ENCODE measurements at regions not wholly inside any gene's neighbourhood (a gene's known extent, or its start where the extent isn't known, plus 50 kb on each side); places are given as distances from the start of the nearest gene placed in this dataset.

DNA sequence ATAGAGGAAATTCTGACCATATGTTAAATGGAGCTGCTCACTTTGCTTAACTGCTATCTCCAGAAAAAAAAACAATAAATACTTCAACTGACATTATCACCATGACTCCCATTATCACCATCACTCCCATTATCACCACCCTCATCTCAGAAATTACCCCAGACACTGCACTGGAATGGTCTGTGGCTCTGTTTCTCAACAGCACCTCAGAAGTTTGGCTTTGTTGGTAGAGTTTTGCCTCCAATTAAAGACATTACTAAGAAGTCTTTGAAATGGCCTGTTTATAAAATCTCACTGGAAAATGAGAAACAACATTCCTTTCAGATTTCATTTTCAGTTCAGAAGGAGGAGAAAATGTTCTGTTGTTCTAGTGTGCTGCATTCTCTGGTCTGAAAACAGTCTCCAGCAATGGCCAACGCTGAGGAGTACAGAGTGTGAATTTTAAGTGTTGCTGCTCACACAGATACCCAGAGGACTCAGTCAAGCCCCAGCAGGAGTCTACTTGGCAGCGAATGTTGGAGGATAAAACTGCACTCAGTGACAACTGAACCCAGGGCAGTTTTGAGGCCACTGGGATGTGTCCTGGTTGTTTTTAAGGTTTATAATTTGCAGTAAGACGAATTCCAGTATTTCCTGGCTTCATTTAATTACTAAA is 364.5 kb upstream of the CDH2 start:
- TF ChIP-seq, protein P1, sequence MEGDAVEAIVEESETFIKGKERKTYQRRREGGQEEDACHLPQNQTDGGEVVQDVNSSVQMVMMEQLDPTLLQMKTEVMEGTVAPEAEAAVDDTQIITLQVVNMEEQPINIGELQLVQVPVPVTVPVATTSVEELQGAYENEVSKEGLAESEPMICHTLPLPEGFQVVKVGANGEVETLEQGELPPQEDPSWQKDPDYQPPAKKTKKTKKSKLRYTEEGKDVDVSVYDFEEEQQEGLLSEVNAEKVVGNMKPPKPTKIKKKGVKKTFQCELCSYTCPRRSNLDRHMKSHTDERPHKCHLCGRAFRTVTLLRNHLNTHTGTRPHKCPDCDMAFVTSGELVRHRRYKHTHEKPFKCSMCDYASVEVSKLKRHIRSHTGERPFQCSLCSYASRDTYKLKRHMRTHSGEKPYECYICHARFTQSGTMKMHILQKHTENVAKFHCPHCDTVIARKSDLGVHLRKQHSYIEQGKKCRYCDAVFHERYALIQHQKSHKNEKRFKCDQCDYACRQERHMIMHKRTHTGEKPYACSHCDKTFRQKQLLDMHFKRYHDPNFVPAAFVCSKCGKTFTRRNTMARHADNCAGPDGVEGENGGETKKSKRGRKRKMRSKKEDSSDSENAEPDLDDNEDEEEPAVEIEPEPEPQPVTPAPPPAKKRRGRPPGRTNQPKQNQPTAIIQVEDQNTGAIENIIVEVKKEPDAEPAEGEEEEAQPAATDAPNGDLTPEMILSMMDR (IDR thresholded peaks at IDR 0.05; ENCODE audit: insufficient read depth, low read length), result no peak
- no peak overlapping the region for H3K4me3 ChIP-seq (ENCODE audit: low read depth, low read length)
- peak; percentile 2 for DNase-seq (ENCODE audit: low read depth)

DNA sequence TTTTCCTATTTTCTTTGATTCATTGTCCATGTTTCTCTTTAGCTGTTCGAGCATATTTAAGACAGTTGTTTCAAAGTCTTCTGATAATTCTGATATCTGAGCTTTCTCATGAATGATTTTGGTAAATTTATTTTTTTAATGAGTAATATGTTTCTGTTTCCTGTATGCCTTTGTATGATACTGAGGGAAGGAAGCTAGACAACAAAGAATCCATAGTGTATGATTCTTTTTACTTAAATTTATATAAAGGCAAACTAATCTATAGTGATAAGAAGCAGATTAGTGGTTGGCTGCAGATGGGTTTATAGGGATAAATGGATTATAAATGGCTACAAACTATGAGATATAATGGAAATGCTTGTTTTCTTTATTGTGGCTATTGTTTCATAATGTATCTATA is 352.7 kb upstream of the CDH2 start:
- DNase-seq (ENCODE audit: low read depth), result no peak
- TF ChIP-seq, protein P1 (IDR thresholded peaks at IDR 0.05; ENCODE audit: insufficient read depth, low read length), result no peak

DNA sequence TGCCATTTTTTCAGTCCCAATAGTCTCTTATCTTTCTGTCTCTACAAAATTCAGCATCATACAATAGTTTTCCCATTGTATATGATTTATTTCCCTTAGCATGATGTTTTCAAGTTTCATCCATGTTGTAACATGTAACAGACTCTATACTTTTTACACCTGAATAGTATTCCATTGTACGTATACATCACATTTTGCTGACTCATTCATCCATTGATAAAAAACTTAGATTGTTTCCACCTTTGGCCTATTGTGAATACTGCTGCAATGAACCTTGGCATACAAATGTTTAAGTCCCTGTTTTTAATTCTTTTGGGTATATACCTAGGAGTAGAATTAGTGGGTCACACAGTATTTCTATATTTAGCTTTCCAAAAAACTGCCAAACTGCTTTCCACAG is 349.3 kb upstream of the CDH2 start:
- no peak for DNase-seq (ENCODE audit: low read depth)
- H3K4me3 ChIP-seq (ENCODE audit: low read depth, low read length), result no peak overlapping the region
- TF ChIP-seq, protein P1 (IDR thresholded peaks at IDR 0.05; ENCODE audit: insufficient read depth, low read length), result no peak

More for the DNA sequence above, 352.7 kb upstream of the CDH2 start:
- H3K4me3 ChIP-seq (ENCODE audit: low read depth, low read length), result no peak overlapping the region

DNA sequence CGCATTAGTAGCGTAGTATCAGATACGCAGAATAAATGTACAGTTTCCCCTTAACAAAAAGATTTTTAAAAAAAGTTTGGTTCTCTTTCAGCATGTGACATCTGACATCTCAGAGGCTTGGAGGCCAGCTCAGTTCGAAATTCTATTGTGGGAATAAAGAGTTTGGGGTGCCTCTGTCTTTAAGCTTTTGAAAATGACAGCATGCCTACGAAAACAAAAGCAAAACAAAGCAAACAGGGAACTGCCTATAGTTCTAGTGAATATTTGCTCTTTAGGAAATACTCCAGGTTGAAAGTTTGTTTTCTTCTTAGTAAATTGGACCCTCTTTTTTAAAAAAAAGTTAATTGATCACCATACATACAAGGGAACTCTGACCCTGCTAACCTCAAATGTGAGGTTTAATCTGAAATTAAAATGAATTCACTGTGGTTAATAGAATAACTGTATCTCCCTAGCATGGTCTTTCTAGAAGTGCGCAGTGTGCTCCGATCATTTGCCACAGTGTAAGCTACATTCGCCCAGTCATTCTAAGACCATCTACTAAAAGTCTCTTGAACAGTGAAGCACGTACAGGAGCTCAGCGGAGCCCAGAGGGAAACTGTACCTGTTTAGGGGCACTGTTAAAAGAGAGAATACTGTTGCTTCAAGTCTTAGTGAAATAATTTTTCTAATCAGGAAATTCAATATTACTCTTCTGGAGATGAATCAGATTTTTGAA is 347.0 kb upstream of the CDH2 start:
- no peak overlapping the region for H3K4me3 ChIP-seq (ENCODE audit: low read depth, low read length)
- DNase-seq (ENCODE audit: low read depth), result no peak
- TF ChIP-seq, protein P1 (IDR thresholded peaks at IDR 0.05; ENCODE audit: insufficient read depth, low read length), result no peak

DNA sequence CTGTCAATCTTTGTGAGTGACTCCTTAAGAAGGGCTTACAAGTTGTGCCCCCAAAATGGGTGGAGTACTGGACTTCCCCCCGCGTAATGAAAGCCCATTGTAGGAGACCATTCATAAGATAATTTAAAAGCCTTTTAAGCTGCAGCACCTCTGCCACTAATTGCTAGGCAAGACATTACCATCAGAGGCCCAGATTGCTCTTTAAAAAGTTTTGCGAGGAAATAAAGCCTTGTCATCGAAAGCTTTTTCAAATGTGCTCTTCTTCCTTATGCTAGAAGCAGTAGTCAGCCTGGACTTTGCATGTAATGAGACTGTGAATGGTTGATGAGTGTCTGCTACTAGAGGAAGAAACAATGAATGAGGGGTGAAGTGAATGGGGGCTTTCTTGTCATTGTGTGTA is 345.3 kb upstream of the CDH2 start:
- TF ChIP-seq, protein P1 (IDR thresholded peaks at IDR 0.05; ENCODE audit: insufficient read depth, low read length), result no peak
- H3K4me3 ChIP-seq (ENCODE audit: low read depth, low read length), result no peak overlapping the region
- no peak for DNase-seq (ENCODE audit: low read depth)

DNA sequence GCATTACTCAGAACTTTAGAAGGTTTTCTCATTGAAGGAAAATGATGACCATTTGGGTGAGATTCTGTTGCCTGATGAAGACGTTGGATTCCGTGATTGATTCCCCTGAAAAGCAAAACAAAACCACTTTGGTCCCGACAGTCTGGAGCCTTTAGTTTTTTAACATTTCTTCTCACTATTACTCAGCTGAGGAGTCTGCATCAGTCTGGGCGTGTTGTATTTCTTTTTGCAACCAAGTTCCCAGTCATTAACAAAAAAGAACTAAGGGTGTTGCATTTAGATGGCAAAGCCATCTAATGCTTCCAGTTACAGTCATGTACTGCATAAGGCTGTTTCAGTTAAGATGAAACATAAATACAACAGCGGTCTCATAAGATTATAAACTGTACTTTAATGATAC is 343.1 kb upstream of the CDH2 start:
- no peak for DNase-seq (ENCODE audit: low read depth)
- H3K4me3 ChIP-seq (ENCODE audit: low read depth, low read length), result no peak overlapping the region
- TF ChIP-seq, protein P1 (IDR thresholded peaks at IDR 0.05; ENCODE audit: insufficient read depth, low read length), result no peak
